Lower lobe of right lung (tissue), 2 donors: ENCODE measurements at regions not wholly inside any gene's neighbourhood (a gene's known extent, or its start where the extent isn't known, plus 50 kb on each side); places are given as distances from the start of the nearest gene placed in this dataset.

Source experiments
- ATAC-seq, 2 donors: fragments of 200-7000 bp; cut with Tn5 transposase; one replicate each; pipeline ENCODE4 v1.9.1; 2020 to 2022; ENCODE audit warnings: mild to moderate bottlenecking in 2 of 2, moderate library complexity in 2 of 2
- DNase-seq: peaks from one replicate; pipeline ENCODE4 v3.0.0-alpha.2; 2020
- H3K27ac ChIP-seq: fragments of 200-600 bp; one replicate; pipeline ENCODE4 v1.8.0; 2022
- H3K27me3 ChIP-seq: fragments of 200-600 bp; one replicate; pipeline ENCODE4 v1.8.0; 2022; ENCODE audit warnings: low read depth
- H3K36me3 ChIP-seq: fragments of 200-600 bp; one replicate; pipeline ENCODE4 v1.8.0; 2022; ENCODE audit warnings: mild to moderate bottlenecking
- H3K4me1 ChIP-seq: fragments of 200-600 bp; one replicate; pipeline ENCODE4 v1.8.0; 2022
- H3K4me3 ChIP-seq: fragments of 200-600 bp; one replicate; pipeline ENCODE4 v1.8.0; 2022; ENCODE audit warnings: mild to moderate bottlenecking
- H3K9me3 ChIP-seq: fragments of 200-600 bp; one replicate; pipeline ENCODE4 v1.8.0; 2022
- intact Hi-C: fragments of 100-400 bp; cut with DNase I; formaldehyde crosslinking; loops from one replicate; pipeline ENCODE4 v1.11.0; 2022
- TF ChIP-seq, protein P1 (sequence below): fragments of 200-600 bp; IDR thresholded peaks from one replicate; pipeline ENCODE4 v1.8.0; 2022; ENCODE audit warnings: antibody characterized with exemption, mild to moderate bottlenecking
- donor health status: DM: no; HTN: yes; CAD: no; lungs with severe emphysema.

DNA sequence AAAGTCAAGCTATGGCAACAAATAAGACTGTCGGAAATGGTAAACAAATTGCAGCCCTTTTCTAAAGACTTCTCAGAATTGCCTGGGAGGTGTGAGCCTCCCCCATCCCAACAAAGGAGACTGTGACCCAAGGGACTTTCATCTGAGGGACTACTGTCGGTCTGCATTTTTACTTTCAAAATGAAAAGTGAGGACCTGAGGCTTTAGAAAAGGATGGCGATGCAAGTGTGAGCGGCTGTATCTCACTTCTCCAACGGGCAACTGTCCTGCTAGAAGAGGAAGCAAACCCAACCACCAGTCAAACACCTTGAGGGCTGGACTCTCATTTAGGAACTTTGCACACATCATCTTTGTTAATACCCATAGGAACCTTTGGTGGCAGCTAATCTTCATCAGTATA, 62.6 kb upstream of the CLNK start:
- H3K36me3 ChIP-seq: no peaks in the 10 kb centered on the region
- no peaks in the 10 kb centered on the region for H3K9me3 ChIP-seq
- TF ChIP-seq, protein P1, sequence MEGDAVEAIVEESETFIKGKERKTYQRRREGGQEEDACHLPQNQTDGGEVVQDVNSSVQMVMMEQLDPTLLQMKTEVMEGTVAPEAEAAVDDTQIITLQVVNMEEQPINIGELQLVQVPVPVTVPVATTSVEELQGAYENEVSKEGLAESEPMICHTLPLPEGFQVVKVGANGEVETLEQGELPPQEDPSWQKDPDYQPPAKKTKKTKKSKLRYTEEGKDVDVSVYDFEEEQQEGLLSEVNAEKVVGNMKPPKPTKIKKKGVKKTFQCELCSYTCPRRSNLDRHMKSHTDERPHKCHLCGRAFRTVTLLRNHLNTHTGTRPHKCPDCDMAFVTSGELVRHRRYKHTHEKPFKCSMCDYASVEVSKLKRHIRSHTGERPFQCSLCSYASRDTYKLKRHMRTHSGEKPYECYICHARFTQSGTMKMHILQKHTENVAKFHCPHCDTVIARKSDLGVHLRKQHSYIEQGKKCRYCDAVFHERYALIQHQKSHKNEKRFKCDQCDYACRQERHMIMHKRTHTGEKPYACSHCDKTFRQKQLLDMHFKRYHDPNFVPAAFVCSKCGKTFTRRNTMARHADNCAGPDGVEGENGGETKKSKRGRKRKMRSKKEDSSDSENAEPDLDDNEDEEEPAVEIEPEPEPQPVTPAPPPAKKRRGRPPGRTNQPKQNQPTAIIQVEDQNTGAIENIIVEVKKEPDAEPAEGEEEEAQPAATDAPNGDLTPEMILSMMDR: no peak
- H3K4me1 ChIP-seq: no peaks in the 10 kb centered on the region
- intact Hi-C loops: no loop called here
- H3K27me3 ChIP-seq: no peaks in the 10 kb centered on the region
- no peak overlapping the region for H3K27ac ChIP-seq
- DNase-seq (no peak), ATAC-seq (no peak)
- no peak overlapping the region for H3K4me3 ChIP-seq

DNA sequence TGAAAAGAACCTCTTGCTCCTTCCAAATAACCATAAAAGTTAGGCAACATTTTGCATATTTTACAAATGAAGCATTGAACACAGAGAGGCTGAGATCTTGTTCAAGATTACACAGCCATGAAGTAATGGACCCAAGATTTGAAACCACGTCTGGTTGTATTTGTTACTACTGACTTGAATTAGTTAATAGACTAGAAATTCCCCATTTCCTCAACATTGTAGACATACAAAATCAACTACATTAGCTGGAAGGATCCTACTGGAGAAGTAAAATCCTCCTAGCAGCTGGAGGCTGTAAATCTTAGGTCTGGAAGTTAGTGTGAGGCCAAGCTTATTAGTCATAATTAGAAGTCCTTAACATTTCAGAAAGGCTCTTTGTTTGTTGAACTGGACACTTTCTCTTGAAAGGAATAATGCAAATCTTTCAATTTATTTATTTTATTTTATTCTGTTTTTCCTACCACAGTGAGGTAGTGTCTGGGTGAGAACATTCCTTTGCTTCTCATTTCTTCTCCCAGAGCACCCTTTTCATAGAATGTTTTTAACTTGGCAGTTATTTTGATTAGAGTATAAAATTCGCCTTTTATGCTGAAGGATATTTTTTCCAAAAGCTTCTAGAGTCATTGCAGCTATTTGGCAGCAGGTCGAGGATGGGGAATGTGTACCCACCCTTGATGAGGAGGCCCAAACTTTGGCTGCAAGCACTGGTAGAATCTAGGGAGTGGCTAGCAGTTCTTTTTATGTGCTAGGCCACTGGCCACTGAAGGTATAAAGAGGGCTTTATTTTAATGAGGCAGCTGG, 62.0 kb upstream of the CLNK start:
- ATAC-seq (no peak), DNase-seq (no peak)
- no peaks in the 10 kb centered on the region for H3K27me3 ChIP-seq
- TF ChIP-seq, protein P1: no peak
- no peak overlapping the region for H3K4me3 ChIP-seq
- H3K36me3 ChIP-seq: no peaks in the 10 kb centered on the region
- H3K9me3 ChIP-seq: no peaks in the 10 kb centered on the region
- intact Hi-C loops: no loop called here
- H3K27ac ChIP-seq: no peak overlapping the region
- H3K4me1 ChIP-seq: no peaks in the 10 kb centered on the region

DNA sequence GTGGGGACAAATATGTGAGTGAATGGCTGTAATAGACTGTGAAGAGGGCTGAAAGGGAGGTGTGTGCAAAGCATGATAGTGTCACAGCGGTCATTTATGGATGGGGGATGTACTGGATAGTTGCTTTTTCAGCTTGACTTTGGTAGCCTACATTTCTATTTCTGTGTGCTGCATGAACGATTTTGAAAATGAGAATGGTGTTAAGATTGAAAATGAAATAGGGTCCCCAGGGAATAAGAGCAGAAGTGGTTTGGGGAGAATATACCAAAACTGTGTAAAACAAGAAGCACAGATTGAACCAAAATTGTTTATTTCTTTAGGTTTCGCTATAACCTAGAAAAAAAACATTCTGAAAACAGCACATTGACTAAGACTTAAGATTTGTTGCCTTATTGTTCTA, 58.8 kb upstream of the CLNK start:
- intact Hi-C loops: no loop called here
- ATAC-seq (no peak), DNase-seq (no peak)
- Histone ChIP-seq H3K4me1 (no peaks in the 10 kb centered on the region), H3K9me3 (no peaks in the 10 kb centered on the region), H3K36me3 (no peaks in the 10 kb centered on the region), H3K4me3 (no peak overlapping the region), H3K27me3 (no peaks in the 10 kb centered on the region), H3K27ac (no peak overlapping the region)
- TF ChIP-seq, protein P1: no peak

DNA sequence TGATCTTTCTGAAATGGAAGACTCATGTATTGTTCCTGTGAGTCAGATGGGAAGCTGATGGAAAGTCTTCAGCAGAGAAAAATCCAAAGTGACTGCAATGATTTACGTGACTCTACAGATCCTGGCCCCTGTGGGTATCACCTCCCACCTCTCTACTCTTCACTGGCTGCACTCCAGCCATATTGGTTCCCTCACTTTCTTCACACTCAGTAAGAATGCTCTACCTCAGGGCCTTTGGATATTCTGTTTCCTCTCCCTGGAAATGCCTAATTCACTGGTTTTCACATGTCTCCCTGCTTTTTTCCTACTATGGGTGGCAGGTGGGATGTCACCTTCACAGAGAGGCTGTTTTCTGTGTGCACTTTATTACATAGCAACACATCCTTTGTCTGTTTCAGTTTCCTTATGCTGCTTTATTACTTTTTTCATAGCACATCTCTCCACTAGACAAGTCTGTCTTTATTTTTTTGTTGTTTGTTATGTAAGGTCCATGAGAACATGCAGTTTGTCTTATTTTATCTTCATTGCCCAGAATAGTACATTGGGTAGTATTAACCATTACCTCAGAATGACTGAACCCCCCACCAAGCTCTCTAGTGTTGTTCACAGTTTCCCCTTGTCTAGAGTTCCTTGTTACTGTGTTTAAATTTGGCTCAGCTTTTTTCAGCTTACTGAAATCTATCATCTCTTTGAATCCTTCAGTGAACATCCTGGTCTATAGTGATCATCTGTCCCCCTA, 57.6 kb upstream of the CLNK start:
- H3K4me1 ChIP-seq: no peaks in the 10 kb centered on the region
- H3K27ac ChIP-seq: no peak overlapping the region
- H3K36me3 ChIP-seq: no peaks in the 10 kb centered on the region
- intact Hi-C loops: no loop called here
- no peak for ATAC-seq
- DNase-seq: no peak
- TF ChIP-seq, protein P1: no peak
- no peak overlapping the region for H3K4me3 ChIP-seq
- no peaks in the 10 kb centered on the region for H3K9me3 ChIP-seq
- no peaks in the 10 kb centered on the region for H3K27me3 ChIP-seq

DNA sequence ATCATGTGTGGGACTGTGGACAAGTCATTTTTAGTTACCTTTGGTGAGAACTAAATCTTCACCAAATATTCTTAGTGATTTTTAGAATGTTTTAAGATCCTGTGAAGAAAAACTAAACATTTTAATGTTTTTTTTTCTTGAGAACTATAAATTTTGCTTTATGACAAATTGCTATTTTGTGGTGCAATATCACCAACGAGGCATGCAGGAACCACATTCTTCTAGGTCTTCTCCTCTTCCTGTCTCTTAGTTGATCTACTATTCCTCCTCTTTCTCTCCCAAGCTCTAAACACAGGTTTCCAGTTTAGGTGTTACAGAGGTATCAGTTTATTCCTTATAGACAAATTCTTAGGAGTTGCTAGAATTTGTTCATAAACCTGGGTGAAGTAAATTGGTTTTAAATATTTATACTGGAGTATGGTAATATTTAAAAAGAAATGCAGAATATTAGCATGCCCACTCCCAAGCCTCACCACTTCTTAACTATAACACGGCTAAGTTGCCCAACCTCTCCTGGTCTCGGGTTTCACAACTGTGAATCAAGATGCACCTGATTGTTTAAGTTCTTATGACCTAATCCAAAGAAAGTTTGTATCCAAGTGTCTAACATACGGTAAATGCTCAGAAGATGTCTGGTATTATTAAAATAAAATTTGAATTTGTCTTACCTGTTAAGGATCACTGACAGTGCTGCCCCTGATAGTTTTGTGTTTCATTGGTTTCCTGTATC, 56.5 kb upstream of the CLNK start:
- H3K36me3 ChIP-seq: no peaks in the 10 kb centered on the region
- intact Hi-C loops: no loop called here
- no peaks in the 10 kb centered on the region for H3K27me3 ChIP-seq
- no peak overlapping the region for H3K4me3 ChIP-seq
- H3K27ac ChIP-seq: no peak overlapping the region
- TF ChIP-seq, protein P1: no peak
- H3K9me3 ChIP-seq: no peaks in the 10 kb centered on the region
- no peaks in the 10 kb centered on the region for H3K4me1 ChIP-seq
- DNase-seq (no peak), ATAC-seq (no peak)
